Neuronal stem cell (in vitro differentiated cells): ENCODE measurements at regions not wholly inside any gene's neighbourhood (a gene's known extent, or its start where the extent isn't known, plus 50 kb on each side); places are given as distances from the start of the nearest gene placed in this dataset.

Experiments used
- DNase-seq: peaks from one replicate; pipeline ENCODE4 v3.0.0-alpha.2; 2013; ENCODE audit warnings: low spot score
- H2AFZ ChIP-seq: one replicate; pipeline ENCODE4 v1.6.1; 2013; ENCODE audit warnings: mild to moderate bottlenecking, low read length, inconsistent platforms
- H2AK5ac ChIP-seq: 2 replicates; pipeline ENCODE4 v1.6.1; 2013; ENCODE audit warnings: low read depth, mild to moderate bottlenecking, inconsistent platforms, low read length, moderate library complexity, mixed read lengths
- H2BK120ac ChIP-seq: 2 replicates; pipeline ENCODE4 v1.6.1; 2013; ENCODE audit warnings: low read depth, mild to moderate bottlenecking, inconsistent platforms, low read length, moderate library complexity, mixed read lengths
- H2BK12ac ChIP-seq: one replicate; pipeline ENCODE4 v1.6.1; 2013; ENCODE audit warnings: low read length, inconsistent platforms
- H2BK15ac ChIP-seq: 2 replicates; pipeline ENCODE4 v1.6.1; 2013; ENCODE audit warnings: mild to moderate bottlenecking, low read length, inconsistent platforms, mixed read lengths
- H2BK5ac ChIP-seq: one replicate; pipeline ENCODE4 v1.6.1; 2013; ENCODE audit warnings: inconsistent platforms, mild to moderate bottlenecking, low read length, moderate library complexity
- H3K14ac ChIP-seq: one replicate; pipeline ENCODE4 v1.6.1; 2013; ENCODE audit warnings: low read length, inconsistent platforms
- H3K18ac ChIP-seq: 2 replicates; pipeline ENCODE4 v1.6.1; 2013; ENCODE audit warnings: low read length, inconsistent platforms
- H3K23ac ChIP-seq: 2 replicates; pipeline ENCODE4 v1.6.1; 2013; ENCODE audit warnings: low read depth, mild to moderate bottlenecking, mixed read lengths, low read length, inconsistent platforms; ENCODE audit not compliant: poor library complexity
- H3K27ac ChIP-seq: replicated peaks from 3 replicates; pipeline ENCODE4 v1.5.1; 2013; ENCODE audit warnings: low read length, inconsistent platforms
- H3K27me3 ChIP-seq, 3 experiments: 2 replicates each; pipeline ENCODE4 v1.6.1; 2013; ENCODE audit warnings: low read length in 3 of 3, mild to moderate bottlenecking in 2 of 3, inconsistent platforms in 1 of 3, low read depth in 1 of 3, mixed read lengths in 1 of 3, moderate library complexity in 1 of 3; ENCODE audit not compliant: control insufficient read depth in 3 of 3, insufficient read depth in 3 of 3
- H3K36me3 ChIP-seq, 2 donors: replicated peaks in 1 of 2; 2 replicates each; pipeline ENCODE4 v1.6.1; 2013; ENCODE audit warnings: low read length in 2 of 2; ENCODE audit not compliant: control insufficient read depth in 2 of 2, insufficient read depth in 2 of 2
- H3K4ac ChIP-seq: 2 replicates; pipeline ENCODE4 v1.6.1; 2013; ENCODE audit warnings: inconsistent platforms, mild to moderate bottlenecking, low read length, moderate library complexity
- H3K4me1 ChIP-seq, 2 donors: 1 replicate in 1 of 2; 2 replicates in 1 of 2; pipeline ENCODE4 v1.6.1; 2013; ENCODE audit warnings: low read length in 2 of 2, low read depth in 1 of 2; ENCODE audit not compliant: control insufficient read depth in 2 of 2, insufficient read depth in 1 of 2
- H3K4me2 ChIP-seq: one replicate; pipeline ENCODE4 v1.6.1; 2013; ENCODE audit warnings: mild to moderate bottlenecking, low read length, inconsistent platforms; ENCODE audit not compliant: insufficient read depth, poor library complexity, severe bottlenecking
- H3K4me3 ChIP-seq, 2 donors: 2 replicates each; pipeline ENCODE4 v1.5.1; 2013; ENCODE audit warnings: low read length in 2 of 2, mild to moderate bottlenecking in 2 of 2, inconsistent platforms in 1 of 2, moderate library complexity in 1 of 2
- H3K79me1 ChIP-seq: one replicate; pipeline ENCODE4 v1.6.1; 2013; ENCODE audit warnings: low read depth, mild to moderate bottlenecking, inconsistent platforms, low read length, moderate library complexity
- H3K9ac ChIP-seq: one replicate; pipeline ENCODE4 v1.6.1; 2013; ENCODE audit warnings: mild to moderate bottlenecking, low read depth, low read length, inconsistent platforms; ENCODE audit not compliant: poor library complexity
- H3K9me3 ChIP-seq, 2 donors: replicated peaks in 1 of 2; 2 replicates each; pipeline versions ENCODE3 to v1.6.1; 2013; ENCODE audit warnings: low read length in 2 of 2, mild to moderate bottlenecking in 2 of 2, inconsistent platforms in 1 of 2, low read depth in 1 of 2, mixed read lengths in 1 of 2, moderate library complexity in 1 of 2; ENCODE audit not compliant: control insufficient read depth in 2 of 2, insufficient read depth in 1 of 2
- H4K8ac ChIP-seq: one replicate; pipeline ENCODE4 v1.6.1; 2013; ENCODE audit warnings: low read depth, mild to moderate bottlenecking, inconsistent platforms, low read length, moderate library complexity
- H4K91ac ChIP-seq: one replicate; pipeline ENCODE4 v1.6.1; 2013; ENCODE audit warnings: low read length, low read depth, mild to moderate bottlenecking, inconsistent platforms; ENCODE audit not compliant: poor library complexity
- WGBS, 2 donors: extraction: QIAGEN DNeasy Blood & Tissue Kit; methylation state at CpG; one replicate each; pipeline ENCODE4 v1.1.7; 2013; ENCODE audit warnings: missing lambda C conversion rate in 2 of 2, mixed read lengths in 1 of 2; ENCODE audit not compliant: insufficient read length in 2 of 2, insufficient replicate concordance in 1 of 2; ENCODE audit errors: extremely low coverage in 2 of 2; 5-methylcytosine and 5-hydroxymethylcytosine counted together

DNA sequence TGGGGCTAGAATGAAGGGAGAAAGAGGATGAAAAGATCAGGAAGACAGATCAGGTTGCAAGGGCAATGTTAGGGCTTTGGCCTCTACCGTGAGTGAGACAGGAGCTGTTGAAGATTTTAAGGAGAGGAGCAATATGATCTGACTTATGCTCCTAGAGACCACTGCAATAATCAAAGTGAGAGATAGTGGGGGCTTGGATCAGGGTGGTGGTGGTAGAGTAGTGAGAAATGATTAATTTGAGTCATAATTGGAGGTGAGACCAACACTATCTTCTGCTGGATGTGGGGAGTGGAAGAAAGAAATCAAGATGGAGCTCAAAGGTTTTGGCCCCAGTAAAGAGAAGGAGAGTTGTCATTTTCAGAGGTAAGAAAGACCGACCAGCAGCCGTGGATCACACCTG is 140.7 kb upstream of the TMEM170B start:
- Histone ChIP-seq H4K8ac (no peak overlapping the region), H3K4me2 (no peak overlapping the region), H3K9me3 (peaks cover 0 to 8% of the 10 kb centered on the region in 2 donors), H2BK12ac (no peak overlapping the region), H2BK5ac (no peak overlapping the region), H2BK120ac (no peak overlapping the region), H3K4ac (no peak overlapping the region), H2AFZ (no peak overlapping the region), H3K23ac (no peak overlapping the region), H2BK15ac (no peak overlapping the region), H3K27me3 (no peaks in the 10 kb centered on the region), H3K27ac (no peak overlapping the region), H3K36me3 (no peaks in the 10 kb centered on the region), H3K9ac (no peak overlapping the region), H3K79me1 (no peaks in the 10 kb centered on the region), H3K18ac (no peak overlapping the region), H4K91ac (no peak overlapping the region), H3K4me3 (no peak overlapping the region), H3K4me1 (peaks cover 2 to 7% of the 10 kb centered on the region in 2 donors), H2AK5ac (no peak overlapping the region), H3K14ac (no peak overlapping the region)
- DNase-seq, result no peak
- WGBS, 2 donors, result no CpG with 5 or more reads among the region's 3 CpGs

DNA sequence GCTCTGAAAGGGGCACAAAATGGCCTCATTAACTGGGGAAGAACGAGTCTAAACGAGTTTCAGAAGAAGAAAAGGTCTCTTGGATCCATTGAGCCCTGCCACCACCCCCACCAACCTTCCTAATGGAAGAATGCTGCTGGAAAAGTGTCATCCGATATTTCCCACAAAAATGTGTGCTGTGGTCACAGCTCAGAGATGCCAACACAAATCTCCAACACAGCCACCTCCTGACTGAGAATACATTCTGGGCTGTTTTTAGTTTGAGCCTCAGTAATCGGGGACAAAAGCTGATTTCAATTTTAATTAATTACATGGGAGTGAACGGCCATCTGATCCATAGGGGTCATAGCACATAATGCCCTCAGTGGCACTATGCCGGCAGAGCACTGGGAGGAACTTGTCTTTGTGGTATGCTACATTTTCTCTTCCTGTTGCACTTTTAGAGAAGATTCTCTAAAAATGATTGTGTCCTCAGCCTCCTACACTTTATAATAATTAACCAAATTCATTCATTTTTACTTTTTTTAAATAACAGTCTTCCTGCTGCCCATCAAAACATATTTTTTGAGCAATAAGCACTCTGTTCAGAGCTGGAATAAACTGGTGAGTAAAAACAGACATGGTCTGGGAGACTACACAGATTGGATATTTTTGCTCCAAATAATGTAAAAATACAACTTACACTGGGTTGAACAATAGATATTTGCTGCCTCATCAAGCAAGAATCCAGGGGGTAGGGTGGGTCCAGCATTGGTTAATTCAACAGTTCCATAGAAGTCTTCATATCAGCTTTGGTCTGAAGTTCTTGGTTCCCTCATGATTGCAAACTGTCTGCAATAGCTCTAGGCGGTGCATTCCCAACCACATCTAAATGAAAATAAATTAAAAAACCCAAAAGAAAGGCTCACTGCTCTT is 143.6 kb upstream of the TMEM170B start:
- Histone ChIP-seq H4K91ac (no peak overlapping the region), H2AFZ (peak overlapping the region; percentile 18), H3K79me1 (no peaks in the 10 kb centered on the region), H3K9ac (no peak overlapping the region), H3K14ac (no peak overlapping the region), H3K4me1 (peaks cover 2 to 7% of the 10 kb centered on the region in 2 donors), H2BK5ac (no peak overlapping the region), H3K27me3 (no peaks in the 10 kb centered on the region), H3K18ac (no peak overlapping the region), H3K9me3 (peaks cover 0 to 8% of the 10 kb centered on the region in 2 donors), H3K4me3 (no peak overlapping the region), H2AK5ac (no peak overlapping the region), H3K27ac (no peak overlapping the region), H2BK15ac (no peak overlapping the region), H3K4me2 (no peak overlapping the region), H4K8ac (no peak overlapping the region), H2BK12ac (no peak overlapping the region), H3K36me3 (no peaks in the 10 kb centered on the region), H3K4ac (no peak overlapping the region), H3K23ac (no peak overlapping the region), H2BK120ac (no peak overlapping the region)
- DNase-seq, result no peak
- WGBS, 2 donors, result no CpG with 5 or more reads among the region's 7 CpGs

DNA sequence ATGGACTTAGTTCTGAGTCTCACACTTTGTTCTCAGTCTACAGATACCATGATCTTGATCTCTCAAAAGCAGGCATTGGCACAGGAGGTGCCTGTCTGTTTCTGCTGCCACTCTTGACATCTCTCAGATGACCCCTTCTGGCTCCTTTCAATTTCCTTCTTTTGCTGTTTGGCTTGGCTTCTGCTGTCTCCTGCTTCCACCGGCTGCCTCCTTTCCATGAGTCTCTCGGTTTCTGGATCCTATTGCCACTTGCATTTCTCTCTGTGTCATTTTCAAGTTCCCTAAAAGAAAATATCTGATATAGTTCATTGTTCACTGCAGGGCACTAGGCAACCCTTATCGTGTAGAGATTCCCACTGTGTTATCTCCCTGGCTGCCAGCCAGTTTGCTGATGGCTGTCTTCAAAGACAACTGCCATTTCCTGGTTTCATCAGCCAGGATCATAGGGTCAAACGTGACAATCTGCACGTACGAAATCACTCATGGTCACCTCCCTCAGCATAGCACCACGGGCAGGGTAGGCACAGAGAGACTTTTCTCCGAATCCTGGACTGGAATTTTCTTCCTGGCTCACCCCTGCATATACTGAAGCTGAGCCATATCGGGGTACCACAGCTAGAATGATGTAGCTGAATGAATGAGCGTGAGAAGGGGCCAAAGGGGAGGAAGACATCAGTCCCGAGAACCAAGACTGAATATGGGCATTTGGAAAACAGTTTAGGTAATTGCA is 144.6 kb upstream of the TMEM170B start:
- H2AK5ac ChIP-seq, result no peak overlapping the region
- no peaks in the 10 kb centered on the region for H3K36me3 ChIP-seq
- DNase-seq, result no peak
- no peaks in the 10 kb centered on the region for H3K79me1 ChIP-seq
- no peaks in the 10 kb centered on the region for H3K27me3 ChIP-seq
- no peak overlapping the region for H3K18ac ChIP-seq
- H2AFZ ChIP-seq, result peak overlapping the region; percentile 61
- H2BK120ac ChIP-seq, result no peak overlapping the region
- H4K8ac ChIP-seq, result no peak overlapping the region
- WGBS, 2 donors, result no CpG with 5 or more reads among the region's 11 CpGs
- no peak overlapping the region for H2BK15ac ChIP-seq
- no peak overlapping the region for H3K4me2 ChIP-seq
- no peak overlapping the region for H3K27ac ChIP-seq
- no peak overlapping the region for H4K91ac ChIP-seq
- no peak overlapping the region for H3K4ac ChIP-seq
- peaks cover 0 to 8% of the 10 kb centered on the region in 2 donors for H3K9me3 ChIP-seq
- peaks cover 2 to 7% of the 10 kb centered on the region in 2 donors for H3K4me1 ChIP-seq
- H3K14ac ChIP-seq, result no peak overlapping the region
- no peak overlapping the region for H2BK5ac ChIP-seq
- H2BK12ac ChIP-seq, result no peak overlapping the region
- H3K9ac ChIP-seq, result no peak overlapping the region
- H3K23ac ChIP-seq, result no peak overlapping the region
- no peak overlapping the region for H3K4me3 ChIP-seq
